Suppressor macrophage treated with lipopolysaccharide for 1 hour (primary cell): ENCODE measurements at regions not wholly inside any gene's neighbourhood (a gene's known extent, or its start where the extent isn't known, plus 50 kb on each side); places are given as distances from the start of the nearest gene placed in this dataset.
A peak's percentile ranks its signal among the peaks of the same experiment; 100 is the strongest.
"Not testable (repeated sequence)": the region's sequence is repeated elsewhere in the genome, so short reads cannot be mapped to it uniquely, and the experiment has no call there.

Source experiments
- DNase-seq, 3 donors: peaks; one replicate each; pipeline ENCODE4 v3.0.0-alpha.2; 2020 to 2022

DNA sequence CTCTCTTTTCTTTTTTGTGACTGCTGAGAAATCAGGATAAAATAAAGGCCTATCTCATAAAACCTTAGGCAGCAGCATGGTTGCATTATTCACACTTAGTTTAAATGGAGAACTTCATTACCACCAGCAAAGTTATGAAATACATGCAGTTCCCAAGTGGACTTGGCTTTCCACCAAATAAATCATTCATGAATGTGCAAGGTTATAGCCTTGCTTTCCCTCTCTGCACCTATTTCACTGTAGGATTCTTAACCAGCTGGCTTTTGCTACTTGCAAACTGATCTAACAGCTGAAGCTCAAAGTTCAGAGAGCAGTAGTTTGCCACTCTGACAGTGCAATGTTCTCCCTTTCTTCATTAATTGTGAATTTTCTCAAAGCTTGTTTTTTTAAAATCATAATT lies 140.1 kb upstream of the SMIM31 start:
- no peak for DNase-seq

DNA sequence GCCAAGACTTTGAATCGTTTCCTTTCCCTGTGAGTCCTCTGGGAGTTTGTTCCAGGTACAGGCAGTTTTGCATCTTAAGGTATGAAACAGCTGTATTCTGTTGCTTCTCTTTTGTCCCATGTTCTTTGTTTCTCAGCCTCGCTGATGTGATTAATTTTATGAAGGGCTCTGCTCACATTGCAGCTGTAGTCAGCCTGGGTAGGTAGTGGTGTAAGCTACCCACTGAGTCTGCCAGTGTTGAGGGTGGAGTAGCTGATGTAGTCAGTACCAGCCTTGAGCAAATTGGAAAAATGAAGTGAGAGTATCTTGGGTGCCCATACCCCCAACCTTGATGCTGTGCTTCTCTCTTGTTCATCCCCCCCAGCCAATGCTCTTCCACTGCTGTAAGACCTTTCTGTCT lies 139.6 kb upstream of the SMIM31 start:
- no peak for DNase-seq

- no peak for DNase-seq
These were observed 138.9 kb upstream of the SMIM31 start for GRCh38 chr4:164614999-164615398.

DNA sequence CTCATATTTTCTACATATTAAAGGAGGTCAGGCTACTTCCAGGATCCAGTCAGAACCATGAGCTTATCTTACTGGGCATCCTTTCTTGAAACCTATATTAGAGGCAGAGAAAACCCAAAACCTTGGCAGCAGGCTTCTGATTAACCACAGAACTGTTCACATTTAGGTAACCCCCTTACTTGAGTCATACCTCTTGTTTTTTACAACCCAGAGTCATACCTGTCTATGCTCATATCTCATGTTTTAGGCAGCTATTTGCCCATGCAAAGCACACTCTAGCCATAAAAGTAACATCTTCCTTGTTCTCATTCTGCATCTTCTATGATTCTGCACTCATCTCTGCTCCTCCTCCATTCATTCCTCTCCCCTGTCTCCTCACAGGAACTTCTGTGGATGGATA lies 138.0 kb upstream of the SMIM31 start:
- DNase-seq = no peak

GRCh38 chr4:164616961-164617360 lies 137.0 kb upstream of the SMIM31 start:
- DNase-seq = no peak

GRCh38 chr4:164617426-164617825 lies 136.5 kb upstream of the SMIM31 start:
- no peak for DNase-seq

- DNase-seq = no peak
These were observed 136.0 kb upstream of the SMIM31 start for GRCh38 chr4:164617911-164618310.

DNA sequence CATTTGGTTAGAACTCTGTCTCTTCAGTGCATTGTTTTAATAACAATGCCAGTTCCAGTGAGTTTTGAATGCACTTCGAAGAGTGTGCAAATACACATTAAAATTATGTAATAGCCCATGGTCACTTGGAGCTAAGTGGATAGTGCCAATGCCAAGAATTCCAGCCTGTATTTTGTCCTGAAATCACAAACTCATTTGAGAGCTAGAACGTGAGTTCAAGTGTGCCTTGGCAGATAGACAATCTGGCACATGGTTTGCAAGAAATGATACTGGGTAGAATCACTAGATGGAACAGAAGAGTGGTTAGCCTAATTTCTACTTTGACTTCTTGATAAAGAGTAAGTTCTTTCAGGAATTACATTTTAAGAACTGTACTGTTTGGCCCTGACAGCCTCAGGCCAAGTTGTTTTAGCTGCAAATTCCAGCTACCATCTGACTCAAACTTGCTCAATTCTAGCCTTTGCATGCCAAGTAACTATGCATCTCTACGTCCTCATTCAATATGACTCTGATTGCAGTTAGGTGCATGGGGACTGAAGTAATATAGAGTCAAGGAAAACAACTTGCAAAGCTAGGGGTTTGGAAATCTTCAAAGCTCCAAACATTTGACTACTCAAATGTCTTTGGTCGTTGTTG lies 131.9 kb upstream of the SMIM31 start:
- no peak for DNase-seq

- no peak for DNase-seq
These were observed 130.8 kb upstream of the SMIM31 start for GRCh38 chr4:164623099-164623498.

- no peak for DNase-seq
These were observed 114.9 kb upstream of the SMIM31 start for GRCh38 chr4:164639001-164639400.

- DNase-seq = no peak
These were observed 105.6 kb upstream of the SMIM31 start for GRCh38 chr4:164648151-164648848.

DNA sequence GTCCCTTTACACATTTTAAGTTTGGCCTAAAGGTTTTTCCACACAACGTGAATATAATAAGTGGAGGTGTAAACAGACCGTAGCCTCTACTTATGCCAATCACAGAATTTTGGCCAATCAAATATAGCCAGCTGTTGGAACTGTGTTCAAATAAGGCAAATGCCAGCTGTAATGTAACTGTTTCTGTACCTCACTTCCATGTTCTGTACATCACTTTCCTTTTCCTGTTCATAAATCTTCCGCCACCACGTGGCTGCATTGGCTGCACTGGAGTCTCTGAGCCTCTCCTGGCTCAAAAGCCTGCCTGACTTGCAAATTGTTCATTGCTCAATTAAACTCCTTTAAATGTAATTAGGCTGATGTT lies 105.1 kb upstream of the SMIM31 start:
- no peak for DNase-seq

DNA sequence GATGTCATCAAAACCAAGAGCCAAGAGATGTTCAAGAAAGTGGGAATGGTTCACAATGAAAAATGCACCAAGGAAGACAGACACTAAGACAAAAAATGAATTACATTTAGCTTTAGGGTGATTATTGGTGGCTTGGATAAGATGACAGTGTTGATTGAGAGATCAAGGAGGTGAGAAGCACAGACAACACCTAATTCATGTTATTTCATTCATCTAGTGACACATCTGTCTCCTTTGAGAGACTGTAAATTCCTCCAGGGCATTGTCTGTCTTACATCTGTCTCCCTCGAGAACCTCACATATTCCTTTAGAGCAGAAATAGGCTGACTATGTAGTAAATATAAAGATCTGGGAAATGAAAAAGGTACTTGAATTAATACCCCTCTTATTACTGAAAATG lies 94.2 kb upstream of the SMIM31 start:
- no peak for DNase-seq

- not testable (repeated sequence) for DNase-seq
These were observed 77.8 kb upstream of the SMIM31 start for GRCh38 chr4:164676152-164676551.

- no peak for DNase-seq
These were observed 70.9 kb upstream of the SMIM31 start for GRCh38 chr4:164683040-164683439.

DNA sequence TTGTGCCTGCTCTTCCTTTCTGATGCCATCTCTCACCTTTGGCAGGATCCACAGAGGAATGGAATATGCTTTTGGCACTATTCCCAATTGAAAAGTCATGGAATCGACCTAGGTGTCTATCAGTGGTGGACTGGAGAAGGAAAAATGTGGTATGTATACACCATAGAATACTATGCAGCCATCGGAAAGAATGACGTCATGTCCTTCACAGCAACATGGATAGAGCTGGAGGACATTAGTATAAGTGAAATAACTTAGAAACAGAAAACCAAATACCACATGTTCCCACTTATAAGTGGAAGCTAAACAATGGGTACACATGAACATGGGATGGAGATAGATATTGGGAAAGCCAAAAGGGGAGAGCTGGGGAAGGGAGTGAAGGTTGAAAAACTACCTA lies 58.3 kb upstream of the SMIM31 start:
- no peak for DNase-seq

- DNase-seq = peak in 2 of 3 donors; percentile 1 to 3
These were observed 53.5 kb upstream of the SMIM31 start for GRCh38 chr4:164700471-164700870.

GRCh38 chr4:164701665-164702064 lies 52.3 kb upstream of the SMIM31 start:
- no peak for DNase-seq
